ENCODE measurements at regions not wholly inside any gene's neighbourhood (a gene's known extent, or its start where the extent isn't known, plus 50 kb on each side); places are given as distances from the start of the nearest gene placed in this dataset.
A peak's percentile ranks its signal among the peaks of the same experiment; 100 is the strongest.

DNA sequence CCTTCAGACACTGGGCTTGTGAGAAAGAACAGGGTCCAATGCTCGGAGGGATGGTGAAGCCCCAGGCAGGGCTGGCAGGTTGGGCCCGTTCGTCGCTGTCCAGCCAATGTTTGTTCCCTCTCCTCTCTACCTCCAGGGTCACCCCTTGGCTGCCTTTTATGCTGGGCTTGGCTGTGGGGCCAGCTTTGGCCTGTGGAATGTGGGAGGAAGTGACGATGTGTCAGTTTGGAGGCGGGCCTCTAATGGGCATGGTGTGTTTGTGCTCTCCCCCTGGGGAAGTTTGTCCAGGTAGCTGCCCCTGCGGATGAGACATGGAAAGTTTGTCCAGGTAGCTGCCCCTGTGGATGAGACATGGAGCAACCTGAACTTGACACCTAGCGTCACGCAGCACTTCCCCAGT lies 236.7 kb downstream of the GLRX3 start:
- DNase-seq, result no peak

DNA sequence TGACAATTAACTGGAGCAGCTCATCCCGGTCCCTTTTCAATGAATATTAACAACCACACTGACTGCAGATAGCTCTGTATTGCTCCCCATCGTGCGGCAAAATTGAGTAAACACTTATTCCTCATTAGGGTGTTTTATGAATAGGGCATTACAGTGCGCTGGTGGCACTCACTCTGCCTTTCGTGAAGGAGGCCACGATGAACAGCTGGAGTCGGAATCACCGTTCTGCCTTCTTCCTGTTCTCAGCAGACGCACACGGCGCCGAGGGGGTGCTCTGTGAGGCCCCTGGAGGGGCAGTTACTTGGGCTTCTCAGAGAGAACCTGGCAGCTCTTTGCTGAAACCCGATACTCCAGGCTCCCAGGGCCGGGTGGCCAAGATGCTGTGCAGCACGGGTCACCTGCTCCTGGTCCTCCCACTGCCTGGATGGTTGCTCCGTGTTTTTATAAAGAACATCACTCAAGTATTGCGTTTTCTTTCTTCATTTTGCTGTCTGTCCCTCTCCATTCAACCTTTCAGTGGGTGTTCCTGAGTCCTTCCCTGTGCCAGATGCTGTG lies 241.9 kb downstream of the GLRX3 start:
- DNase-seq, result peak; percentile 54

DNA sequence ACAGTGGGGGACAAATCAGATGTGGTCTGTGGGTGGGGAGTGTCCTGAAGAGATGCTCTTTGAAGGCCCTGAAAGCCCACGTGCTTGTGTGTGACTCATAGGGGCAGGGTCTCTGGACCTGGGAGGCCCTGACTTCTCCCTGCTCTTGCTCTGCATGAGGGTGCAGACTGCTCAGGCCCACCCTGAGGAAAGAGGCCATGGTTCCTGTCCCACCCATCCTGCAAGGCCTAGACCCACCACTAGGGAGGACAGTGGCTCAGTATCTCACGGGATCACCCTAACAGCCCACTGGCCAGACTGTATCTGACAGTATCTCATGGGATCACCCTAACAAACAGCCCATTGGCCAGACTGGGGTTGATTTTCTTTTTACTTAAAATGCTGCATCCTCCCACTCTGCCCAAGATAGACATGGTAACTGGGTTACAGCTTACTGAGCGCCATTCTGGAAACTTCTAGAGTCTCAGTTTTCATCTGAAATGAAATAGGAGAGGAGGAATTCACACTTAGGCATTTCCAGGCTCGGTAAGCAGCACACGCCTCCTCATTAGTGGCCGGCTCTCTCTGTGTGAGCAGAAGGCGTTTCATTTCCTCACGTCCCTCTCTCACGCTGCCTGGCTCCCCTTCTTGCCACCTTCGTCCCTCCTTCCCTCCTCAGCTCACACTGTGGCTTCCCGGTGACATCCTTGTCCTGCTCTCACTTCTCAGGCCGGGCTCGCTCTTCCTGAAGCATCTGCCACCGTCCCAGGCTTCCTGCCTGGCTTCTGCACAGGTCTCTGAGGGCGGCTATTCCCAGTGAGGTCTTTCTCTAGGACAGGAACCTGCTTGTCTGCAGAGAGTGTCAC lies 242.6 kb downstream of the GLRX3 start:
- no peak for DNase-seq

DNA sequence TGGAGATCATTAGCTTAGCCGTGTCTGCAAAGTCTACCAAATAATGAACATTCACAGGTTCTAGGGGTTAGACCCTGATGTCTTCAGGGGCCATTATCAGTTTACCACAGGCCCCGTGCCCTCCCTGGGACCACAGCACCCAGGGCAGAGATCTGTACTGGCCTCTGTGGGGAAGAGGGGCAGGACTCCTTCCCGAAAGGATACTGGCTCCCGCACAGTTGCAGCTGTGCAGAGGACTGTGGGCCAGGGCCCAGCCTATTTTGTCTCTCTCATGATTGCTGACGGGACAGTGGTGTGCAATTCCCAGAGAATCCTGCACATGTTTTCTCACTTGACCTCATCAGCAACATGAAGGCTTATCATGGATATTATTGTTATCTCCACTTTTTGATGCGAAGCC lies 243.9 kb downstream of the GLRX3 start:
- DNase-seq, result no peak

DNA sequence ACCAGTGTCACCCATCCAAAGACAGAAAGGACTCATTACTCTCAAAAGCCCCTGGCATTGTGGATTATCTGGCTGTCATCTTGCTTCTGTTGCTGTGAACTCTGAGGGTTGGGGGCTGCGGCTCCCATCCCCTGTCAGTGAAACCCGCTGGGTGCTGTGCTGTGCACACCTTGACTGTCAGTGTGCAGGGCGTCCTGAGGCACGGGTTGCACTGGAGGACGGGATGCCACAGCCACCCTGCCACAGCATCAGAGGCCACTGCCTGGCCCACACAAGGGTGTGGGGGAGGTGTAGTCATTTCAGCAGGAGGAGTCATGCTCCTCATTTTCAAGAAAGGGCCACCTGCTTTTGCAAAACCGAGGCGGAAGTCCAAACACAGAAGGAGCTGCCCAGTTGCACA lies 245.8 kb downstream of the GLRX3 start:
- DNase-seq, result no peak

DNA sequence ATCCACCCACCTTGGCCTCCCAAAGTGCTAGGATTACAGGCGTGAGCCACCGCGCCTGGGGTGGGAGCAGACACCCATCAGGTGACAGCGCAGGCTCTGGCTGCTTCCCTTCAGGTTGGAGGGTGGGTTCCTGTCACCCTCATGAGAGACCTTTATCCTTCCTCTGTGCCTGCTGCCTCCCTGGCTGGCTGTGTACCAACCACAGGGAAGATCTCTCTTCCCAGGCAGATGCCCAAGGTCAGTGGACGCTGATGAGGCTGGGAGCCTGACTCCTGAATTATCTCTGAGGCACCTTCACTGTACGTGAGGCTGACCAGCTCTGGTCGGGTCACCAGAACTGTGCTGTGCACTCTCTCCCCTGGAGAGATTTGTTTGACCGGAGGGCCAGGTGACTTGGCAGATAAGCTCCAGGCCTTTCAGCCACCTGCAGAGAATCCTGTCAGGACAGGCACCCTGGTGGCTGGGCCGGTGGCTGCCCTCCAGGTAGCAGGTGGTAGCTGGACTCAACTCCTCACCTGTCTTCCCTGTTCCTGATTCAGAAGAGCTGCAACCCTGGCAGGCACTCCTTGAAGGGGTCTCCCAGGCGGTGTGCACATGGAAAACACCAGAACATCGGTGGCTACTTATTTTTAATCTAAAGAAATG lies 251.9 kb downstream of the GLRX3 start:
- no peak for DNase-seq

DNA sequence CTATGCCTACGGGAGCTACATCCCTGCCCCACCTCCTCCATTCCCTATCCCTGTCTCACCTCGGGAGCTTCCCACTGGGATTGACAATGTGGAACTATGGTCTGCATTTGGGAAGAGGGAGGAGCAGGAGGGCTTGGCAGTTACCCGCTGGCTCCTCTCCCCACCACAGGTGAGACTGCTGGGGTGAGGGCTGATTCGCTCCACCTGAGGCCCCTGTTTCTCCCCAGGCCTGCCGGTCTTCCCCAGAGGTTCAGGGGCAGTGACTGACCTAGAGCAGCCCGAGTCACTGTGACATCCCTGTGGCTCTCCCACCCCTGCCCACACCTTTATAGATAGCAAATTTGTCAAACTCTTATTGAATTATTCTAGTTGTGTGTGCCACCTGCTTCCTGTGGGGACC lies 252.6 kb downstream of the GLRX3 start:
- DNase-seq, result no peak

DNA sequence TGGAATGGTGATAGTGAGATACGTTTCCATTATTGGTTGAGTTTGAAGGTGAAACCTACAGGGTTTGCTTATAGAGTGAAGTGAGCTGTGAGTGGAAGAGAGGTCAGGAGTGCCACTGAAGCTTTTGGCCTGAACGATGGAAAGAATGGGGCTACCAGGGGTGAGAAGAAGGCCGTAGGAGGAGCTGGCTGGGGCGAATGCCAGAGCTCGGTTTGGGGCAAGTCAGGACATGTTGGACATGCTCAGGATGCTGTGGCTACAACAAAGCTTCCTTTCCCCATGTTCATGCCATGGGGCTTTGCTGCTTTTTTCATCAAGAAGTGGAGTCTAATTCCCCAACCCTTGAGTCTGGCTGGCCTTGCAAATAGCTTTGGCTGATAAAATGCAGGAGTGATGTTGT lies 253.7 kb downstream of the GLRX3 start:
- DNase-seq, result no peak

DNA sequence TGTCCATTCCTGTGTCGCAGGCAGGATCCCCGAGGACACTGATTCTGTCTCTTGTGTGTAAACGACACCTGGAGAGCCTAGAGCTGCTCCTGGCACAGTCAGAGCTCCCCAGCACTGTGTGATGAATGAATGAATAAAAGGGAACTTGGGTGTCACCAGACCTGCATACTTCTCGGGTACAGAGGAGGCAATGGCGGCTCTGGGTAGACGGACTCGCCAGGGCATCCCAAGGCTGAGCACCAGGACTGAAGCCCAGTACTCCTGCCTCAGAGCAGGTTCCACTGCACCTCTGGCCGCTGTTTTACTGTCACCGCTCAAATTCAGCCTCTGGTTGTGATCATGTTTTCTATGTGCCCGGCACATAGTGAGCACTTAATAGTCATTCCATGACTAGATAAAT lies 255.8 kb downstream of the GLRX3 start:
- no peak for DNase-seq

DNA sequence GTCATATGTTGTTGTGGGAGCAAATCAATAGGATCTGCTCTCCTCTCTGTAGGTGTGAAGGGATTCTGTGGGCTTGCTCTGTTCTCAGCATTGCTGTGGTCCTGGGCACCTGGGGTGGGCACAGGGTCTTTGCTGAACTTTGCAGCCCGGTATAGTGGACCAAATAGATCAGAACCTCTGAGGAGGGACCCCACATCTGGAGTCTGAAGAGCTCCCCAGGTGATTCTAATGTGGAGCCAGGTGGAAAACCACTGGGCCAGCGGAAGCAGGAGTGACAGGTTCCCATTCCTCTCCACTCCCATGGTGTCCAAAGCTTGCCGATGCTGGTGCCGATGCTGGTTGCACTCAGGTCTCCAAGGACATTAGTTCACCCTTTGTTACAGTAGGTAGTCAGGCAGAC lies 257.2 kb downstream of the GLRX3 start:
- DNase-seq, result no peak

DNA sequence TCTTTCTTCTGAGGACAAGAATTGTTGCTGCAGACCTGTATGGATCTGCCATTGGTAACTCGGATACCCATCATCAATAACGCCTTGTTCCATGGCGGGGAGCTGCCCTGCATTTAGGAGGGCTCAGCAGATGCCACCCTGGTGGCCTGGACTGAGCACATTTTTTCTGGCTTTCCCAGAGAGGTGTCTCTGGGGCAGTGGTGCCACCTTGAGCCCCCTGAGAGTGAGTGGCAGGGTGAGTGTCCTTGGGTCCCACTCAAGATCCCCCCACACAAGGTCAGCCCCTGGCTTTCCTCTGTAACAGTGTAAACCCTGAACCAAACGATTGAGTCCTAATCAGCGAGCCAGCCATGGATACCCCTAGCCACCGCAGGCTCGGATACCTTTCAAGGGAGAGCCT lies 258.6 kb downstream of the GLRX3 start:
- DNase-seq, result no peak

DNA sequence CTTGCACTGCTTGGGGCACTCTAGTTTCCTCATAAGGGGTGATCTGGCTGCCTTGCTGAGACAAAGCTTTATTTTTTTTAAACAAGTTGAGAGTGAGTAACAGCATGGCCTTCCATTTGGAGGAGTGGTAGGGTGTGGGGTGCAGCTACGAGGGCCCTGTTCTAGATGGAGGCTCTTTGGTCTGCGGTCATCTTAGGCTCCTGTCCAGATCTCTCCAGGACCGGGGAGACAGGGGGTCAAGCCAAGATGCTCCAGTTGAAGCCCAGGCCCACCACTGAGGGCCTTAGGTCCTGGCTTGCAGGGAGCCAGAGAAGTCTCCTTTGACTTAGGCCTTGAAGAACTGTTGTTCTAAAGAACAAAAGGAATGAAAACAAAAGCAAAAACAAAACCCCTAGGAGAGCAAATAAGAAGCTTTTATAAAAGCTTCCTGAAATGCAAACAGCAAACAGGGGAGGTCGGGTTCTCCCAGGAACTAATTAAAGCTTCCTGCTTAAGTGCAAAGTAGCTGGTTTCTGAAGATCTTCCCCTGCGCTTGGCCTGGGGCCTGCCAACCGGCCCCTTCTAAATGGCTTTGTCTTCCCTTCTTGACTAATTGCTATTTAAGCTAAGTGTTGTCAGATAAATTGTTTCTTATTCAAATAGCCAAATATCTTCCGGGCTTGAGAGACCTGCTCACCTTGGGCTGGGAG lies 259.2 kb downstream of the GLRX3 start:
- DNase-seq, result no peak

DNA sequence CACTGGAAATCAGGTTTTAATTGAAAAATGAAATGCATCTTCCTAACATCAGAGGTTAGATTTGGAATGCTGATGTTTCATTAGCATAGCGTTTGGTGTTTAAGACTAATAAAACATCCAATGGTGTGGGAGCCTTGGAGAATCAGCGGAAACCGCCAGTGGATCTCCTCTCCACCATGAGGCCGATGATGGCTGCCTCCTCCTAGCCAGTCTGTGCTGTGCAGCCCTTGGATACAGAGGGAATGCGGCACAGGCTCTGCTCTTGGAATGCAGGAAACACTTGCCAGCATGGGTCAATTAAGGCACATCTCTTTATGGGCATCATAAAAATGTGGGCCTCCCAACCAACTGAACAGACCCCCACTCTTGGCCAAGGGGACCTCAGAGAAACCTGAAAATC lies 259.9 kb downstream of the GLRX3 start:
- no peak for DNase-seq

DNA sequence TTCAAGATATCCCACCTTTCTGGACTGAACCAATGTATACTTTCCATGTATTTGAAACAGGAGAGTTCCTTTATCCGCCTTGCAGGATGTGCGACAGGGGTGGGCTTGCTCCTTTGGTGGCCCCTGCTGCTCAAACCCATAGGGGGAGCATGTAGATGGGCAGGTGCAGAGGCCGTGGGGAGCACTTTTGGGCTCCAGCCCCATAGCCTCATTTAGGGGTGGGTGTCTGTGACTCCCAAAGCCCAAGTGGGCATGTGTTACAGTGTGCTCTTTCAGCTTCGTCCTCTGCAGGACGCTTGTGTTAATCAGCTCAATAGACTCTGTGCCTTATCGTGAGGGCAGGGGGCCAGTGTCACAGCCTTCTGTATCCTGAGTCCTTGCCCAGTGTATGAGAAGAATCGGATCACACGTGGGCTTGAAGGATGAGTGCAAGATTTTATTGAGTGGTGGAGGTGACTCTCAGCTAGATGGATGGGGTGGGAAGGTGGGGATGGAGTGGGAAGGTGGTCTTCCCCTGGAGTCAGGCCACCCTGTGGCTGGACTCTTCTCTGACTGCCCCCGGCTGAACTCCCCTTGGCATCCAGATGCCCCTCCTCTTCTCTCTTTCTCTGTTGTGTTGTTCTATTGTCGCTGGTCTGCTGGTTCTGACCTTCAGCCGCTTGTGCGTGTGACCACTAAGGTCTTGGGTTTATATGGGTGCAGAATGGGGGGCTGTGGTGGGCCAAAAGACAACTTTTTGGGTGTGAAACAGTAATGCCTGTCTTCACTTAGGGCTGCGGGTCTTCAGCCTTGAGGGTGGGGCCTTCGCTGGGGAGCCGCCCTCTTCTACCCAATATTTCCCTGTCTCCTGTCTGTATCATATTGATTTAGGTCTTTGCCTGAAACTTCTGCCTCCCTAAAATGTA lies 262.2 kb downstream of the GLRX3 start:
- DNase-seq, result no peak

DNA sequence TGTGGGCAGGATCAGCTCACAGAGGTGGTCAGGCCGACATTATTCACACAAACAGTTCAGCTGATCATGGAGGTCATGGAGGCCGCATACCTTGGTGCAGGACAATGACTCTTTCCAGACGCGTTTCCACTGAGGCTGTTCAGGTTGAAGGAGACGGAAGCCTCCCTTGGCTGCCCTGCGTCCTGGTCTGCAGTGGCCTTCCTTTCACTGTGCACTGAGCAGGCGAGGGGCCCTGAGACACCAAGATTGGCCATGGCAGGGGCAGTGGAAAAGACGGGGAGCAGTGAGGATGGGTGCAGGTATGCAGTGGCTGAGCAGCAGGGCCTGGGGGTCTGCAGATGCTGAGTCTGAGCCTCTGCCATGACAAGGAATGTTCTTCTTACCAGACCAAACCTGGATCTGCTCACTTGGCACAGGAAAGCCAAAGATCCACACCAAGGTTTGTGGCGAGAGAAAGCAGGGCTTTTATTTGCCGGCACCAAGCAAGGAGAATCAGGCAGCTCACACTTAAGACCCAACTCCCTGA lies 263.3 kb downstream of the GLRX3 start:
- no peak for DNase-seq

DNA sequence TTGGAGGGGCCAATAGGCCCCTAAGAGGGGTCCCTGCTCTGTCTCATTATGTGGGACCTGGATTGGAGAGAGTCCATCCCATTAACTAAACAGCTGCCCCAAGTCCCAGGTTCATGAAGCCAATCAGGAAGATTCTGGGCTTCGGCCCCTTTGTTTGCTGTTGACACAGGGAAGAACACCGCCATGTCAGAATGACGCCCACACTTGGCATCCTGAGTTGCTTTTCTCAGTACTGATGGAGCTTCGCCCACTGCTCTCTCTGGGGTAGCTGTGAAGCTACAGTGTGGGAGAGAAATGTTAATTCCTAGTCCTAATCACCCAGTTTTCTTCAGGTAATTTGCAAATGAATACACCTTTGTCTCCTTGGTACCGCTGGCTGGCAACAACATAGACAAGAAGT lies 264.7 kb downstream of the GLRX3 start:
- no peak for DNase-seq

DNA sequence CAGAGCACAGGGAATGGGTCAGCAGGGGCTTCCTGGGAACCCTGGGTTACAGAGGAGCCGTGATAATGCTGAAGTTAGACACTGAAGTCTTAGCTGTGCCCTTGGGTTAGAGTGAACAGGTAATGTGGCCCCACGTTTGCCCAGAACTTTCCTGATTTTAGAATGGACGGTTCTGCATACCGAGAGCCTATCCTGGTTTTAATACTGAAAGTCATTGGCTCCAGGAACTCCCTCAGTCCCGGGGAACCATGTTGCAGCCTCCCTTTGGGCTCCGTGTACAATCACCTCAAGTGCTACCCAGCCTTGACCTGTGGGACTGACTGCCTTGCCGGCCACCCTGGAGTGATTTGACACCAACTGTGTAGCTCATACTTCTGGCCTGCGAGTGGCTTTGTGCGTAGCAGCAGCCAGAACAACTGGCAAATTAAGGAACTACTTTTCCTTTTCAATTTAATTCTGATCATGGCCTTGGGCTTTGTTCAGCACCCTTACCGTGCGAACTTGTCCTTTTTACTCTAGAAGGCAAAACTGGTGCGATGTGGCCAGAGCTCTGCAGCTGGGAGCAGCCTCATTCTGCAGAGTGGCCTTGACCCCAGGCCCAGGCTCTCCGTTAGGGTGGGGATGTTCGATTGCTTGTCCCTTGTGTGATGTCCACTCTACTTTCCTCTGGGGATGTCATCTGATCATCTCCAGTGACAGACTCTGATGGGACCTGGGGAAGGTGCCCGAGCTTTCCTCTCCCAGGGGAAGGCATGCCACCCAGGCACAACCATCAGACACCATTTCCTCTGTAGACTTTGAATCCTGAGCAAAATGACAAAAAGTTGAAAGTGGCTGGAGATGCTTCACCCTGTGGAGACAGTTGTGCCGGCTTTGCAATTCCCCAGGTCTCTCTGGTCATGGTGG lies 265.9 kb downstream of the GLRX3 start:
- DNase-seq, result no peak

DNA sequence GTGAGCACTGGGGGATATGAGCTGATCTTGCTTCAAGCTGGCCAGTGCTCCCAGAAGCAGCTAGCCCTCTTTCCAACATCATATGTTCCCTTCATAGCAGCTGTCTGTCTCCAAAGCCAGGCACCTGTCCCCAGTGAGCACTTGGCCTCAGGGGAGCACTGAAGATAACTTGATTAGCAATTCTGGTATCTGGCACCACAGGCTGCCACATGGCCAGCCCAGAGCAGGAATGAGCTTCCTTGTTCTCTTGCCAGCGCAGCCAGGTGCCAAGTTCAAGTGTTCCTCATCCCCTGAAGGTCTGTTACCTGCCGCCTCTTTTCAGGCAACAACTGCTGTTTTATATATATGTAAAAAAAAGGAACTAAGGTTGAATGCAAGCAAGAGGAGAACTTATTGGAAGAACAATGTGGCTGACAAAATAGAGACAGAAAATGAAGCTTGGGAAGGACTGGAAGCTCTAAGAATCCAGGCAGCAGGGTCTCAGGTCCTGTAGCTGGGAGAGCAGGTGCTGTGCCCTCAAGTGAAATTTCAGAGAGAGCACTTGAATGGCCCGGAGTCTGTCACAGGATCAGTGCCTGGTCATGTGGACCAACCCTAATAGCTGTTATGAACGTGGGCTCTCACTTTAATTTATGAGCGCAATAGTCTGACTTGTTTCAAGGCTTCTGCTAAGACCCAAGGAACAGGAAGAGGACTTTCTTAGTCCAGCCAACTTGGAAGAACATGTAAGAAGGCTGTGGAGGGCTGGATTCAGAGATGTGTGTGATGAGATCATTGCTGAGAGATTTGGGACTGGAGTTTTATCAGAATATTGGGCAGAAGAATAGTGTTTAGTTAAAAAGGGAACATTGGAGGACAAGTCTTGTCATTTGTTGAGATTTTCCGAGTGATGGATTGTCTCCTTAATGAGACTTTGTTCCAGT lies 267.2 kb downstream of the GLRX3 start:
- DNase-seq, result peak; percentile 21

DNA sequence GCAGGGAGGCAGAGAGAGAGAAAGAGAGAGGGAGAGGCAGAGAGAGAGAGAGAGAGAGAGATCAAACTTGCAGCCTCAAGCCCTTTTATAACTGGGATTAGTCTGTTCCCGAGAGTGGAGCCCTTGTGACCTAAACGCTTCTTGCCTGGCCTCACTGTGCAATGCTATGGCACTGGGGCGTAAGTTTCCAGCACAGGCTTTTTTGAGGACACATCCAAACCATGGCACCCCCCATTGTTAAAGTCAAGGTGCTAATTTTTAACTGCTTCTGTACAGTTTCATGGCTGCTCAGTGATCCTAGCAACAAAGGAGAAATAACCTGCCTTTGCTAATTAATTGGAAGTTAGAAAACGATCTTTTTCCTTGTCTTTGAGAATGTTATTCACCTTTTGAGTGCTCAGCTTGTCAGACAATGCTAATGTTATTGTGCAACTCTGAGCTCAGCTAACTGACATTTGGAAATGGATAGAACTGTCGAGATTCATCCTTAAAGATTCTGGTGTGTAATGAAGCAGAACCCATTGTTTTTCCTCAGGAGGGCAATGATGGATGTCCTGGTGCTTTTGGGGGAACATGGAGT lies 268.4 kb downstream of the GLRX3 start:
- no peak for DNase-seq

DNA sequence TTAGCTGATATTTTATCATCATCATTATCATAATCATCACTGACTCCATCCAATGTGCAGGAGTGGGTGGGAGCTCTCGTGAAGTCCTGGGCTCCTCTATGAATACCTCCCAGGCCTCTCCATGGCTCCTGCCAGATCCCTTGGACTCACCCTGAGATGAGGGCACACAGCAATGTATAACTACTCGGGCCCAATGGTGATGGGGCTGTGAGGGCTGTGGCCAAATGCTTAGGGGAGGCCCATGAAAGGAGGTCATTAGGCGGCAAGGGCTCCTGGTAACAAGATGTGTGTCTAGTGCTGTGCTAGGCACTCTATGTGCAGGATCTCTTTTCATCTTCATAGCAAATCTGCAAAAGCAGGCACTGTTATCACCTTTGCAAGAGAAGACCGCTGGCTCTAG lies 270.9 kb downstream of the GLRX3 start:
- DNase-seq, result no peak

Data from NCI-H1105 treated with DMSO at 0.1 percent for 48 hours (cell line).